T-cell (primary cell): ENCODE measurements at regions not wholly inside any gene's neighbourhood (a gene's known extent, or its start where the extent isn't known, plus 50 kb on each side); places are given as distances from the start of the nearest gene placed in this dataset.

Experiments used
- ATAC-seq, 4 experiments: fragments of 200-7000 bp in 3 of 4; fragments of 150-1000 bp in 1 of 4; cut with Tn5 transposase; replicated peaks in 1 of 4; 1 replicate in 3 of 4; 2 replicates in 1 of 4; pipeline ENCODE4 v1.10.0; 2021; ENCODE audit warnings: moderate library complexity in 3 of 4, mild to moderate bottlenecking in 2 of 4, moderate number of reproducible peaks in 1 of 4
- CTCF ChIA-PET, 2 donors: fragments of 300-600 bp; sonication (Branson Sonifier 250); formaldehyde crosslinking; loops; one replicate each; lab custom pipeline; 2022; ENCODE audit warnings: antibody characterized with exemption in 2 of 2; lab: Charles Lee
- POLR2A ChIA-PET, 2 donors: fragments of 300-600 bp; sonication (Branson Sonifier 250); formaldehyde crosslinking; loops; one replicate each; lab custom pipeline; 2022; ENCODE audit warnings: antibody characterized with exemption in 2 of 2; lab: Charles Lee
- DNase-seq, 35 experiments: peaks; one replicate each; pipeline versions ENCODE4 v3.0.0 to v3.0.0-alpha.2; 2013 to 2023
- H3K27ac ChIP-seq: one replicate; pipeline ENCODE4 v1.5.1; 2013; ENCODE audit warnings: low read length
- H3K27me3 ChIP-seq, 2 experiments: replicated peaks in 1 of 2; 1 replicate in 1 of 2; 2 replicates in 1 of 2; pipeline versions ENCODE4 v1.6.1 to v1.7.0; 2013; ENCODE audit warnings: low read length in 1 of 2, mixed read lengths in 1 of 2; ENCODE audit not compliant: control insufficient read depth in 2 of 2, insufficient read depth in 2 of 2; ENCODE audit errors: extremely low read depth in 1 of 2
- H3K36me3 ChIP-seq, 2 donors: 1 replicate in 1 of 2; 2 replicates in 1 of 2; pipeline versions ENCODE4 v1.6.1 to v1.7.0; 2013; ENCODE audit warnings: low read length in 1 of 2; ENCODE audit not compliant: control insufficient read depth in 2 of 2, insufficient read depth in 1 of 2; ENCODE audit errors: extremely low read depth in 1 of 2
- H3K4me1 ChIP-seq, 2 experiments: 1 replicate in 1 of 2; 2 replicates in 1 of 2; pipeline versions ENCODE4 v1.6.1 to v1.7.0; 2013; ENCODE audit warnings: low read length in 2 of 2, mixed read lengths in 1 of 2; ENCODE audit not compliant: insufficient read depth in 2 of 2, control insufficient read depth in 1 of 2; ENCODE audit errors: extremely low read depth in 1 of 2
- H3K4me3 ChIP-seq, 2 donors: 1 replicate in 1 of 2; 2 replicates in 1 of 2; pipeline versions ENCODE4 v1.5.1 to v1.7.0; 2013; ENCODE audit warnings: mild to moderate bottlenecking in 2 of 2, low read length in 1 of 2, moderate library complexity in 1 of 2; ENCODE audit not compliant: control insufficient read depth in 1 of 2; ENCODE audit errors: extremely low read depth in 1 of 2
- H3K9me3 ChIP-seq: 2 replicates; pipeline ENCODE4 v1.7.0; 2013
- H3K27ac Mint-ChIP-seq, 2 donors: one replicate each; pipeline ENCODE4 v1.8.0; 2020 to 2021; ENCODE audit warnings: mild to moderate bottlenecking in 2 of 2, mixed read lengths in 2 of 2
- H3K27me3 Mint-ChIP-seq, 2 donors: one replicate each; pipeline ENCODE4 v1.8.0; 2021 to 2022; ENCODE audit warnings: mixed read lengths in 2 of 2
- H3K36me3 Mint-ChIP-seq: one replicate; pipeline ENCODE4 v1.8.0; 2021; ENCODE audit warnings: mixed read lengths
- H3K4me1 Mint-ChIP-seq, 3 donors: one replicate each; pipeline ENCODE4 v1.8.0; 2020 to 2022; ENCODE audit warnings: mixed read lengths in 3 of 3, mild to moderate bottlenecking in 1 of 3
- H3K4me3 Mint-ChIP-seq, 3 donors: one replicate each; pipeline ENCODE4 v1.8.0; 2020 to 2022; ENCODE audit warnings: mild to moderate bottlenecking in 3 of 3, mixed read lengths in 3 of 3, moderate library complexity in 3 of 3
- H3K9me3 Mint-ChIP-seq, 3 donors: one replicate each; pipeline ENCODE4 v1.8.0; 2020 to 2022; ENCODE audit warnings: mixed read lengths in 3 of 3
- WGBS: methylation state at CpG from one replicate; pipeline ENCODE4 v1.1.5; 2013; ENCODE audit warnings: missing lambda C conversion rate; ENCODE audit not compliant: insufficient coverage; 5-methylcytosine and 5-hydroxymethylcytosine counted together

- H3K27ac Mint-ChIP-seq: no peak overlapping the region
- Histone ChIP-seq H3K4me1 (no peaks in the 10 kb centered on the region), H3K4me3 (no peak overlapping the region), H3K36me3 (no peaks in the 10 kb centered on the region), H3K9me3 (no peaks in the 10 kb centered on the region), H3K27ac (no peak overlapping the region), H3K27me3 (peaks cover 0 to 3% of the 10 kb centered on the region in 2 experiments)
- H3K36me3 Mint-ChIP-seq: no peaks in the 10 kb centered on the region
- DNase-seq (no peak), ATAC-seq (no peak)
- CTCF ChIA-PET: interaction anchor here in 1 of 2 donors (0.7 kb wide), 1 partner anchor 61 kb away, joined by 9 read pairs; no protein-coding TSS in a partner anchor
- no peak overlapping the region for H3K4me3 Mint-ChIP-seq
- H3K27me3 Mint-ChIP-seq: peaks cover 0 to 3% of the 10 kb centered on the region in 2 donors
- no peaks in the 10 kb centered on the region for H3K9me3 Mint-ChIP-seq
- H3K4me1 Mint-ChIP-seq: peaks cover 0 to 30% (median 6%) of the 10 kb centered on the region in 3 donors
- WGBS: 94% methylated on average over 2 of the region's 2 CpGs
- POLR2A ChIA-PET: no interaction called here
Measured at GRCh38 chr10:33042565-33042964, 84.5 kb upstream of the ITGB1 start.

GRCh38 chr10:33041783-33042437 lies 83.9 kb upstream of the ITGB1 start:
- Histone ChIP-seq H3K9me3 (no peaks in the 10 kb centered on the region), H3K36me3 (no peaks in the 10 kb centered on the region), H3K4me1 (no peaks in the 10 kb centered on the region), H3K27ac (no peak overlapping the region), H3K27me3 (peaks cover 0 to 3% of the 10 kb centered on the region in 2 experiments), H3K4me3 (no peak overlapping the region)
- 66% methylated on average over 2 of the region's 3 CpGs for WGBS
- DNase-seq: no peak
- ChIA-PET POLR2A (interaction anchor here in 1 of 2 donors (0.6 to 0.7 kb wide), 3 partner anchors 77 to 746 kb away, joined by 3 to 4 read pairs (median 3); no protein-coding TSS in a partner anchor), CTCF (interaction anchor here in 1 of 2 donors (1.2 kb wide), 1 partner anchor 250 kb away, joined by 3 read pairs; no protein-coding TSS in a partner anchor)
- Mint-ChIP-seq H3K36me3 (no peaks in the 10 kb centered on the region), H3K27ac (peak overlapping the region in 1 of 2 donors; percentile 25), H3K27me3 (peaks cover 0 to 3% of the 10 kb centered on the region in 2 donors), H3K4me3 (no peak overlapping the region), H3K9me3 (no peaks in the 10 kb centered on the region), H3K4me1 (peaks cover 0 to 26% (median 6%) of the 10 kb centered on the region in 3 donors)
- ATAC-seq: no peak

DNA sequence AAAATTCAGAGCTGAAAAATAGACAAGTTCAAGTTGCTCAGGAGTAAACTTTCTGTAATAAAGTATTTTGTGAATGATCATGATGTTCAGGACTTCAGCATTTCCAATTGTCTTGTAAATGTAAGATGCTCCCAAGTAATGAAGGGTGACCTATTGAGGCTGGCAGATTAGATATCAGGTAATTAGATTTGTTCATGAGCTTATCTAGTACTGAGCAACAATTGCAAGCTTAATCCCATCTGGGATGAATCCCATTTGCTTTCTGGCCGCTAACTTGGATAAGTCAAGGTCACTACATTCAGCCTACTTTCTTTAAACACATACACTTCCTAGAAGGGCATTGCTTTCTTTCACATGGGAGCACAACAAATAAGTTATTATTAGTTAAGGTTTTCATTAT lies 82.4 kb upstream of the ITGB1 start:
- no peak overlapping the region for H3K27ac ChIP-seq
- POLR2A ChIA-PET: no interaction called here
- Mint-ChIP-seq H3K9me3 (no peaks in the 10 kb centered on the region), H3K4me1 (peaks cover 0 to 25% (median 4%) of the 10 kb centered on the region in 3 donors), H3K4me3 (no peak overlapping the region), H3K36me3 (no peaks in the 10 kb centered on the region), H3K27ac (no peak overlapping the region), H3K27me3 (peaks cover 0 to 3% of the 10 kb centered on the region in 2 donors)
- WGBS: no CpG with 5 or more reads among the region's 1 CpG
- no peak for DNase-seq
- H3K36me3 ChIP-seq: no peaks in the 10 kb centered on the region
- no peak for ATAC-seq
- no peaks in the 10 kb centered on the region for H3K4me1 ChIP-seq
- H3K4me3 ChIP-seq: no peak overlapping the region
- H3K27me3 ChIP-seq: peaks cover 0 to 9% of the 10 kb centered on the region in 2 experiments
- no peaks in the 10 kb centered on the region for H3K9me3 ChIP-seq
- CTCF ChIA-PET: interaction anchor here in 1 of 2 donors (0.7 kb wide), 1 partner anchor 113 kb away, joined by 3 read pairs; no protein-coding TSS in a partner anchor

DNA sequence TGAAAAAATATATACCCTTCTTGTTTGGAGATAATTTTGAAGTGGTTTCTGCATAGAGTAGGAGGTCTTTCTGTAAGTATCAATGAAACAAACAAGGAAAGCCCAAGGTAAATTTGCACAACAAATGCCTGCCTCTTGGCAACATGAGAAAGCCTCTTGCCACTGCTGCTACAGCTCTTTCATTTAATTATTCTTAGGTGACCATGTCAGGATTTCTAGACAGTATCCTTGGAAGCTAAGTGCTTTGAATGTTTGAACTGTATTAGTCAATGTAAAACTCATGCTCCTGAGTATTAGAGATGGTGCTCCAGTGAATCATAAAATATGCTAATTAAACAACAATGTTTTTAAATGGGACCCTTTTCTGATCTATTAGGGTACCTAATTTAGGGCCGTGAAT lies 81.2 kb upstream of the ITGB1 start:
- WGBS: no CpG with 5 or more reads among the region's 1 CpG

DNA sequence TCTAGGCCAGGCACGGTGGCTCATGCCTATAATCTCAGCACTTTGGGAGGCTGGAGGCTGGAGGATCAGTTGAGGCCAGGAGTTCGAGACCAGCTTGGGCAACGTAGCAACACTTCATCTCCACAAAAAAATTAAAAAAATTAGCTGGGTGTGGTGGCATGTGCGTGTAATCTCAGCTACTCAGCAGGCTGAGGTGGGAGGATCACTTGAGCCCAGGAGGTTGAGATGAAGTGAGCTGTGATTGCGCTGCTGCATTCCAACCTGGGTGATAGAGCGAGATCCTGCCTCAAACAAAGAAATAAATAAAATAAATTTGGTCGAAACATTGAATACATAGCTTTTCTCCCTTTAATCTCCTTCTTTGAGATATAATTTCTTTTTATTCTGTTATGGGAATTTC lies 80.6 kb upstream of the ITGB1 start:
- WGBS: no CpG with 5 or more reads among the region's 7 CpGs
- CTCF ChIA-PET: no interaction called here
- Mint-ChIP-seq H3K4me1 (peaks cover 0 to 21% (median 4%) of the 10 kb centered on the region in 3 donors), H3K27ac (no peak overlapping the region), H3K27me3 (peaks cover 0 to 3% of the 10 kb centered on the region in 2 donors), H3K4me3 (no peak overlapping the region), H3K36me3 (no peaks in the 10 kb centered on the region), H3K9me3 (no peaks in the 10 kb centered on the region)
- no peak overlapping the region for H3K27ac ChIP-seq
- no peaks in the 10 kb centered on the region for H3K36me3 ChIP-seq
- H3K4me1 ChIP-seq: no peaks in the 10 kb centered on the region
- DNase-seq: no peak
- POLR2A ChIA-PET: no interaction called here
- no peak overlapping the region for H3K4me3 ChIP-seq
- peaks cover 0 to 9% of the 10 kb centered on the region in 2 experiments for H3K27me3 ChIP-seq
- ATAC-seq: no peak
- H3K9me3 ChIP-seq: no peaks in the 10 kb centered on the region

More for the DNA sequence above, 81.2 kb upstream of the ITGB1 start:
- Histone ChIP-seq H3K9me3 (no peaks in the 10 kb centered on the region), H3K4me1 (no peaks in the 10 kb centered on the region), H3K4me3 (no peak overlapping the region), H3K27ac (no peak overlapping the region), H3K27me3 (peaks cover 0 to 9% of the 10 kb centered on the region in 2 experiments), H3K36me3 (no peaks in the 10 kb centered on the region)
- Mint-ChIP-seq H3K36me3 (no peaks in the 10 kb centered on the region), H3K4me3 (no peak overlapping the region), H3K27me3 (peaks cover 0 to 3% of the 10 kb centered on the region in 2 donors), H3K4me1 (peaks cover 0 to 24% (median 4%) of the 10 kb centered on the region in 3 donors), H3K9me3 (no peaks in the 10 kb centered on the region), H3K27ac (no peak overlapping the region)
- CTCF ChIA-PET: no interaction called here
- DNase-seq (no peak), ATAC-seq (no peak)
- POLR2A ChIA-PET: interaction anchor here in 1 of 2 donors (0.6 kb wide), 1 partner anchor 18 kb away, joined by 4 read pairs; no protein-coding TSS in a partner anchor

GRCh38 chr10:33037726-33038125 lies 79.7 kb upstream of the ITGB1 start:
- H3K4me1 ChIP-seq: no peaks in the 10 kb centered on the region
- H3K27me3 ChIP-seq: peaks cover 0 to 9% of the 10 kb centered on the region in 2 experiments
- H3K27ac ChIP-seq: no peak overlapping the region
- Mint-ChIP-seq H3K9me3 (no peaks in the 10 kb centered on the region), H3K36me3 (no peaks in the 10 kb centered on the region), H3K4me3 (no peak overlapping the region), H3K4me1 (peaks cover 0 to 21% (median 4%) of the 10 kb centered on the region in 3 donors), H3K27ac (no peak overlapping the region), H3K27me3 (peaks cover 0 to 3% of the 10 kb centered on the region in 2 donors)
- 94% methylated on average over 7 of the region's 8 CpGs for WGBS
- no peak overlapping the region for H3K4me3 ChIP-seq
- no peaks in the 10 kb centered on the region for H3K9me3 ChIP-seq
- CTCF ChIA-PET: interaction anchor here in 1 of 2 donors (0.6 kb wide), 1 partner anchor 8 kb away, joined by 5 read pairs; no protein-coding TSS in a partner anchor
- no peak for DNase-seq
- ATAC-seq: no peak
- POLR2A ChIA-PET: no interaction called here
- H3K36me3 ChIP-seq: no peaks in the 10 kb centered on the region
